GM21526 (cell line): ENCODE measurements at regions not wholly inside any gene's neighbourhood (a gene's known extent, or its start where the extent isn't known, plus 50 kb on each side); places are given as distances from the start of the nearest gene placed in this dataset.
"Not testable (repeated sequence)": the region's sequence is repeated elsewhere in the genome, so short reads cannot be mapped to it uniquely, and the experiment has no call there.

ENCODE experiments used
- ATAC-seq: cut with Tn5 transposase; IDR thresholded peaks from one replicate; pipeline ENCODE4 v1.9.1; 2021; ENCODE audit warnings: moderate library complexity; ENCODE audit not compliant: unreplicated experiment, low FRiP score

DNA sequence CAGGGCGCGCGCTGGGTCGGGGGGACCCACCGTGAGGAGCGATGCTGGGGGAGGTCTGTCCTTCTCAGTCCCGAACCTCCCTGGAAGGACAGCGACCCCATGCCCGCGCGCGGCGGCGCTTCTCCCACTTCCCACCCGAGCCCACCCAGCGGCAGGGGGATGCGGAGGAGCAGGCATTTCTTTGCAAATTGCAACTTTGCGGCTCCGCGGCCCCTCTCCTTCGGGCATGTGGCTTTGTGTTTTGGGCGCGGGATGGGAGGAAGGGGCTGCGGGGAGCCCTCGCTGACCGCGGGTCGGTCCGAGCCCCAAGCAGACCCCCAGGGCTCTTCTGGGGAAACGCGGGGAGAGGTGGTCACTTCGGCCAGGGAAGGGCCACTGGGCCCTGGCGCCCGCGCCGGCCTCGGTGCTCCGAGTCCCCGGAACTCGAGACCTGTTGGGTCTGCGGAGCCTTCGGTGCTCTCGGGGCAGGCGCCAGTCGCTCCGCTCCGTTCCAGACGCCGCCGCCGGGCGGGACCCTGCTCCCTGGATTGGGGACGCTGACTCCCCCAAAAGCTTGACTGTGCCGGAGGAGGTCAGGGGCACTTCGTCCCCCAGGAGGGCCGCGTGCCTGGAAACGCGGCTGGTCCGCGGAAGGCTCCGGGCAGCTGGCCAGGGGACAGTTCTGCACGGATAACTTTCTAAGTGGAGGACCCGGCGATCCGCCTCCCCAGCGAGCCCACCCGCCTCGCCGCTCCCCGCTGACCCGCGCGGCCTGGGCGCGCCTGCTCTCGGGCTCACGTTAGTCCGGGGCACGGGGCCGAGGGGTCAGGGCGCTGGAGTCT, 164.2 kb upstream of the DPP6 start:
- no peak for ATAC-seq

DNA sequence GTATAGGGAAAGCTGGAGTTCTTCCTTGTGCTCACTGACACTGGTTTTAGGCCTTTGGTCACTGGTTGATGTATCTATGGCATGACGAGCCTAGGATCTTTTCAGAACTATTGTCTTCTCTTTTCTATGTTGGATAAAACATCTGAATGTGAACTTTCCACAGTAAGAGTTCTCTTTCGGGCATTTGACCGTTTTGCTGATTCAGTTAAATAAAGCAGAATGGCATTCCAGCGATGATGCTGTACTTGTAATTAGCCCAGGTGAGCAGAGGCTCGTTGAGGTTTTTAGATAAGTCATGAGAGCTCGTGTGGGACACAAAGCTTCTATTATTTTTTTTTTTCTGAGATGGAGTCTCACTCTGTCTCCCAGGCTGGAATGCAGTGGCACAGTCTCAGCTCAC, 160.2 kb upstream of the DPP6 start:
- no peak for ATAC-seq

DNA sequence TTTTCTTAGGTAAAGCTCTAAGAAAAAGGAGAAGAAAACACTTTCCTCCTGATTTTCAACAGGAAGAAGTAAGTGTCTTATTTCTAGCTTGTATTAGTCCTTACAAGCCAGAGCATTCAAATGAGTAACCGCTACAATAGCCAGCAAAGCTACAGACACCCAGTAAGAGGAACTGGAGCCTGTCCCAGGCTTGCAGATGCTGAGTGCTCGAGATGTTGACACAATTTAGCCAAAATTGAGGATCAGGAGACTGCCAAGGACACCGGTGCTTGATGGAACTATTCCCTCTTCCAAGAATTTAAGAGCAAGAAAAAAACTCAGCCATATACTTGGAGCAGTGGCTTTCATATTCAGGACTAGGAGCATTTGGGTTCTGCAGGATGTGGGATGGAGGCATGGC, 149.3 kb upstream of the DPP6 start:
- no peak for ATAC-seq

DNA sequence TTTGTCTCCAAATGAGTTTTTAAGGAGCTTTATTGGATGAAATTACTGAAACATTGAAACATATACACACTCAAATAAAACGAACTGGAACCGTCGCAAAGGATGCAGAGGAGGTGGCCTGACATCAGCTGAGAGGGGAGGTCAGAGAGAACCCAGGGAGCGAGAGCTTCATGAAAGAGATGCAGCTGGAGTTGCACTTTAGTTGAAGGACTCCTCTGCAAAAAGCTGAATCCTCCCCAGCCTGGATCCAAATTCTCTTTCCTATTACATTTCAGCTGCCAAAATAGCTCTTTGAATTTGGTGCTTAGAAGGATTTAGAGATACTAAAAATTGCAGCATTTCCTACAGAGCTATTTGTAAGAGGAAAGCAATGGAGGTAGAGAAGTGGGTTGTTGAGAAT, 140.0 kb upstream of the DPP6 start:
- no peak for ATAC-seq

DNA sequence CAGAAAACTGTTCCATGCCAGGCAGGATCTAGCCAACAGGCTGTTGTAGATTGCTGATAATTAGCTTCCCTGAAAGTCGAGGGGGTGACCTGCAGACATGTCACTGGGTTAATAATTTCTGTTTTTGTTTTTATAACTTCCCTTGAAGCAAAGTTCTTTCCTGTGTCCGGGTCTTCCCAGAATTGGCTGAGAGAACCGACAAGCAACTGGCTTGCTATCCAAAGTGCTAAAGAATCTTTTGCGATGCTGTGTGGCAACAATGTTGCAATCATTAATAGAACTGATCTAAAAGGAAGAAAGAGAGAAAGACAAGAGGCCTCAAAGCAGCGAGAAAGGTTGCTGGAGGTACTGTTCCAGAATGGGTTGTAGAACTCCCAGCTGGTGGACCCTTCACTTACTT, 132.1 kb upstream of the DPP6 start:
- no peak for ATAC-seq

DNA sequence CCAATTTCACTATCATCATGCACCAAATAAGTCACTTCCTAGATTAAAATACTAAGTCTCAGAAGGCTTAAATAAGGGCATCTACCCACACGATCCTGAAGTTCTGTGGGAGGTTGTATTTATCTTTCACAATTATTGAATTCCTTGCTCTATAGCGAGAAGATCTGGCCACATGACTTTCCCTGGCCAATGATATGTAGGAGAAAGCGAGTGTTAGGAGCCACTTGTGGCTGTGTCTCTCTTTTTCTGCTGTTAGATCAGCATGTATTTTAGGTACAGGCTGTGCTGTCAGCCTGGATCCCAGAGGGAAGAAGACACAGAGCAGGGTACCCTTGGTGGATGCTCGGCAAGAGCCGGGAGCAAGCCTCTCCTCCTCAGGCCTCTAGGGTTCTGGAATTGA, 131.3 kb upstream of the DPP6 start:
- no peak for ATAC-seq

DNA sequence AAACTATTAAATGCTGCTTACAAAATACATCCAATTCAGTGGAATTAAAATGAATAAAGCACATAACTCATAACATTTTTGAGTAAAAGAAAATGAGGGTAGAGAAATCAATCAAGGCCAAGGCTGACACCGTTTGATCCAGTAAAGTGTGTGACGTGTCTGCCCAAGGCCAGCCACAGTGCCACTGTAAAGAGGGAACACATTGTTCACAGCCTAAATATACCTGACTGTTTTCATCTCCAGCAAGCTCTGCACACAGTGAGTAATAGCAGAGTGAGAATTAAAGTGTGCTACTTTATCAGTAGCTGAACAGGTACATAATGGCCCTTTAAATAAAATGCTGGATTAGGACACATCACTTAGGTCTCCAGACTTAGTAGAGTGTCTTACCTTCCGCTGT, 130.8 kb upstream of the DPP6 start:
- no peak for ATAC-seq

DNA sequence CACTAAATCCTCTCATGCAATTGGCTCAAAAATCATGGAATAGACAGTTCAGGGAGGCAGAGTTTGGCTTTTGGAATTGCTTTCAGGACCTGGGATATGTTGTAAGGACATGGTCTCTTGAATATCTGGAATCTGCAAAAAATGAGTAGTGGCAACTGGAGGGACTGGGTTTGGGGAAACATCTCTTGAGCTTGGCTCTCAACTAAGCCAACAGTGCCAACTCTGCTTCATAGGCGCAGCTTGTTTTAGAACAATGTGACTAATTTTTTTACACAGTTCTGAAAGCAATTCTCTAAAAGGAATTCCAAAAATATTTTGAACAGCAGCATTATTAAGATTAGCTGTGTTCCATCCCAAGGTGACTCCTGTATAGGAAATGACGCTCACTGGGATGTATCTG, 121.5 kb upstream of the DPP6 start:
- ATAC-seq = no peak

DNA sequence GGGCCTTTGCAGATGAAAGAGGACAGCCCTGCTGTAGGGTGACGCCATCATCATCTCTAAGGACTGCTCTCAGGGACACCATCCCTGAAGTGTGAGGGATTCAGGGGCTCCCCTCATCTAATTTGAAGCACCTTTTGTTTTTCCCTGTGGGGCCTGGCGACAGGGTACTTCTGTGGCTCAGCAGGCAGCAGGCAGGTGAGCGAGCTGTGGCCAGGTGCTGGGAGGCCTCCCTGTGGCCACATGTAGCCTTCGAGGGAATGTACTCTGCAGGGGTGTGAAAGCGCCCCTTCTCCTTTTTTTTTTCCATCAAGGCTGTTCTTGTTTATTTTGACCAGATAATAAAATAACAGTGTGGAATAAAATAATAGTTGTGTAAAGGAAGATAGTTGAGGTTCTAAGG, 118.2 kb upstream of the DPP6 start:
- no peak for ATAC-seq

DNA sequence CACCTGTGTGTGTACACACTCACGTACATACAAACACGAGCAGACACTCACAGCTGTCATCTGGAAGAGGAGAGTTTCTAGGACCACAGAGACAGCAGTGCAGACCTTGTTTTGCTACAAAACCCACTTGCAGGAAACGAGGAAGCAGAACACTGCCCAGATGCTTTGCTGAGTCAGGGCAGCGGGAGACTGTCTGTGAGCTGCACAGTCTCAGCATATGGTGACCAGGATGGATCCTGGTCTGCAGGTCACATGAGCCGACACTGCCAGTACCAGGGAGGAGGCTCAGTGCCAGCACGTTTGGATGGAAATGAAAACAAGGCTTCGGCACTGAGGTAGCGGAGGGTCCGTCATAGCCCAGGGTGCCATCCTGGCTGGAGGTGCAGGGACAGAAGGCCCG, 117.6 kb upstream of the DPP6 start:
- no peak for ATAC-seq

DNA sequence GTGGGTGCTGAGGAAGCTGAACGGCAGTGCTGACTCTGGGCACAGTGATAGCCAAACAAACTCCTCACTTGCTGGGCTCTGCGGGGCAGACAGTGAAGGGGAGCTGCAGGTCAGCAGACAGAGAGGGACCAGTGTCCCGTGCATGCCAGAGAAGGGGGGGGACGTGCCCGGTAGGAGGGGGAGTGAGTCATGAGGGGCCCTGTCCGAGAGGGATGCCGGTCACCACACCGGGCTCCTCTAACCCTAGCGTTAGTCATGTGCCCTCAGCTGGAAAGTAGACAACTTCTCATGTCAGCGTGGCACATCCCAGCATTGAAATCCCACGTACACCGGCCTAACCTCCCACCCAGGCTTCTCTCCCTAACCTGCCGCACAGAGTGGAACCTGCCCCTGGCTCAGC, 117.1 kb upstream of the DPP6 start:
- no peak for ATAC-seq

DNA sequence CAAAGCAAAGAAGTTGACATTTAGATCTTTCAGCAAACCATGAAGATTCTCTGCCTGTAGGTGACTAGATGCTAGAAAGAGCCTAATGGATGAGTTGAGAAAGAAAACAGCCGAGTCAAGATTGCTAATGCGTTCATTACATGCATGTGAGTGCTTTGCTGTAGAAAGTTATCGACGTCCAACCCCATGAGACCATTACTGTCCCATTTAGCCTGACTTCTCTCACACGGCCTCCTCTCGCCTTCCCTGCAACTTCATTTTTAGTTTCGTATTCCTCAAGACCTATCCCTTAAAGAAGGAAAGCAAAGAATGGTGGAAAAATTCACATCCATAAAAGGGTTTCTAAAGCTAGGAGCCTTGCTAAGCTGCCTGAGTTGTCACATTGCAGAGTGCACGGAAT, 113.7 kb upstream of the DPP6 start:
- ATAC-seq = no peak

DNA sequence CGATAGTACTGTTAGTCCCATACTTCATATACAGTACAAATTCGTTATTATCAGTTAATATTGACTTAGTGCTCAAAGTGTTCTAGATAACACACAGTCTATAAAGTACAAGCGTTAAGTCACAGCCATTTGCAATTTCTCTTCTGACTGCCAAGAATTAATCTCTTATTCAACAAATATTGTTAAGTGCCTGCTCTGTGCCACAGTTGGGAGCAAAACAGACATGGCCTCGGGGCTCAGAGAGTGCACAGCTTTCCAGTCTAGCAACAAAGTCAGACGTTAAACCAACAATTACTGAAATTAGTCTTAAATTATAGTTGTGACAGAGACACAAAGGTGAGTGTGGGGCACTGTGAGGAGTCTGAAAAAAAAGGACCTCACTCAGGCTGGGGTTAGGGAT, 113.0 kb upstream of the DPP6 start:
- ATAC-seq = no peak

DNA sequence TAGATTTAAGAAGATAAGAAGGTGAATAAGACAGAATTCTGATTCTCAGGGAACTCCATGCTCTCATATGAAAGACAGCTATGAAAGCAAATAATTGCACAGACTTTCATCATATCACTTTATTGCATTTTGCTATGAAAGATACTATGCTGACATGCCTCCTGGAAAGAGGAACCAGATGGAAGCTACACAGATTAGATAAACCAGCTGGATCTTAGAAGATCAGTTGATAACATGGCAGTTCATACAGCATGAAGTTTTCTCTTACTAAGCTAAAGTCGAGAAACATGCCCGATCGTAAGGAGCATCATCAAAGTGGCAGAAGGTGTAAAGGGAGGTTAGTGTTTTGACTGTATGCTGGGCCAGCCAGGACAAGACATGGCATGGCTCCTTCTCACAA, 112.5 kb upstream of the DPP6 start:
- ATAC-seq = no peak

DNA sequence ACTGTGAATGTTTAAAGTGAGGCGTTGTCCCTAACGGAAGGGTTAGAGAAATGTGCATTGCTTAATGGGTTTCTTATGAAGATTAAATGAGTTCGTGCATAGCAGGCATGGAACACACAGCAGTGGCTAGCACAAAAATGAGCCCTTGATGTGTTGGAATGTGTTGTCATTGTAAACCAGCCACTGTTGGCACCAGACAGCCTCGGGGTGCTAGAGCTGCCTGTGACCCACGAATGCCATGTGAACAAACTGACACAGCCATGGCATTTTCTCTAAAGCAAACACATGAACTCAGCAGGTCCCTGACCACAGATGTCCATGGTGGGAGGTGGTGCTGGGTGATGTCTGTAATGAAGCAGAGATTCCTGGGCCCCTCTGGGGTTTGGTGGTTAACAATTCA, 111.1 kb upstream of the DPP6 start:
- no peak for ATAC-seq

DNA sequence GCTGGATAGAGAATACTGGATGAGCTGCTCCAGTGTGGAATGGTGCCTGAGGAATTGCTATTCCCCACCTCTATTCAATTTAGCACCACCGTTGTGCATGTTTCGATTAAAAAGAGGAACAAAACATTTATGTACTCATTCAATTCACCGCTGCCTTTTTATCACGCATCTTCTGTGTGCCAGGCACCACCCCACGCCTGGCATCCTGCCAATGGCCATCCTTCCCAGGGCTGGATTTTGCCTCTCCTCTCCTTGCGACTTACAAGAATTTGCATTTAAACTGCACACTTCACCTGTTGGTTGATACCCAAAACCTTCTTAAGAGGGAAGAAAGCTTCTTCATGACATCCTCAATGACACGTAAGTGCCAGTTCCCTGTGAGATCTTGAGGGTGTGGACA, 110.2 kb upstream of the DPP6 start:
- ATAC-seq = no peak

DNA sequence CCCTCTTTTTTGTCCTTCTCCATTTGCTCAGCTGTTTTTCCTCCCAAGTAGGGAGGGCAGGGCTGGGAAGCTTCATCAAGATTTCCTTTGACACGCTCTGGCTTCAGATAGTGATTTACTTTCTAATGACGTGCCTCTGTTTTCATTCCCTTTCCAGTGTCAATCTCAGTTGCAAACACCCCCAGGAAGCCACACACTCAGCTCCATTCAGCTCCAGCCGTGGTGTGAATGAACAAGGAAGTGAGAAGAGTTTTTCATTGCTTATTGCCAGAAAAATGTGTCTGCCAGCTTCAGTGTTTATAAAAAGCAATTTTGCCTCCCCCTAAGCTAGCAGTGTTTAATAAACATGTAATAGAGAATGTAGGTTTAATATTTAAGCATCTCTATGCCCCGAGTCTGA, 108.7 kb upstream of the DPP6 start:
- no peak for ATAC-seq

DNA sequence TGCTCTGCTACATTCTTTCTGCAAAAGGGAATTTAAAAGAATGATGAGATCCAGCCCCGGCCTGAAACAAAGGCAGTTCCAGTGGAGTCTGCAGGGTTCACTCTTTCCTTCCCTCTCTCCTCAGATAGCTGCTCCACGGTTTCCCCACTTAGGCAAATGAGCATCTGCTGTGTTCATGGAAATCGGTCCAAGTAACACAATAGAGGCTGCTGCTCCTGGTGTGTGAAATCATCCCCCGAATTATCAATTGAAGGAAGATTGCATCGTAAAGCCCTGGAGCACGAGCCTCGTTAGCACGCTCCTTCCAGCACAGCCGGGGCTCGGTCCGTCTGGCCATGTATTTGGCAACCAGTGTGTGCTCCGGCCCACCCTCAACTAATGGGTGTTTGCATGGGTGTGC, 108.3 kb upstream of the DPP6 start:
- no peak for ATAC-seq

DNA sequence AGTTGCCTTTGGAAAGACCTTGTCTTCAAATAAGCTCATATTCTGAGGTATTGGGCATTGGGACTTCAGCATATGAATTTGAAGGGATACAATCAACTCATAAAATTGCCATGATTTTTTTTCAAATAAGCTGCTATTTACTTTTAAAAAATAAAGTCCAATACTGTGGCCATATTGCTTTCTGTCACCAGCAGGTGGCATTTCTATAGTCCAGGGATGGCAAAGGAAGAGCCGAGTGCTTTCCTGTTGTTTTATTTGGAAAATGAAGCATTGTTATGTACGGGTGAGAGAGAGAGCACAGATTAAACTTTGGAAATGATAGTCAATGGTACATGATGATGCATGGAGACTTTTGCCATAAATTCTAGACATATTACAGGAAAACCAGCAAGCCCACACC, 104.1 kb upstream of the DPP6 start:
- no peak for ATAC-seq

DNA sequence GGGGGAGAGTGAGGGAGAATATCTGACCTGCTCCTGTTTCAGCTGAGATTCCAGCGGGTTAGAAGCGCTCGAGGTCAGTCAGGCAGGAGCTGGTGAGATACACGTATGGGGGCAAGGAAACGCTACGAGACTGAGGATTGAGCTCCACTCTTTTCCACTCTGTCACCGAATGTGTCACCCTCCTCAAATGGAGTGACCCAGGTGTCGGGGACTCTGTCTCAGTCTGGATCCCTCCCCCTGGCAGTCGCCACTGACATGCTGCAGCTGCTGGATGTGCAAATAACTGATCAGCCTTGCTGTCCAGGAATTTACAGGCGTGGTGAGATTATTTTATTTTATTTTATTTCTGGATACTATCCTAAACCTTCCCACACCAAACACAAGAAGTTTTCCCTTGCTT, 100.9 kb upstream of the DPP6 start:
- ATAC-seq = no peak

DNA sequence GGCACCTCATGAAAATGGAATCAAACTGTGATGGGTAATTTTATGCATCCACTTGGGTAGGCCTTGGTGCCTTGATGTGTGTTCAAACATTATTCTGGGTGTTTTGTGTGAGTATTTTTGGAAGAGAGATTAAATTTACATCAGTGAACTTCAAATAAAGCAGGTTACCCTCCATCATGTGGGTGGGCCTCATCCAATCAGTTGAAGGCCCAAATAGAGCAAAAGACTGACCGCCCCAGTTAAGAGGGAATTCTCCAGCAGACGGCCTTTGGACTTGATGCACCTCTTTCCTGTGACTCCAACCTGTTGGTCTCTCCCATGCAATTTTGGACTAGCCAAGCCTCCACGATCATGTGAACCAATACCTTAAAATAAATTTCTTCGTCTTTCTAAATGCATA, 97.7 kb upstream of the DPP6 start:
- no peak for ATAC-seq

DNA sequence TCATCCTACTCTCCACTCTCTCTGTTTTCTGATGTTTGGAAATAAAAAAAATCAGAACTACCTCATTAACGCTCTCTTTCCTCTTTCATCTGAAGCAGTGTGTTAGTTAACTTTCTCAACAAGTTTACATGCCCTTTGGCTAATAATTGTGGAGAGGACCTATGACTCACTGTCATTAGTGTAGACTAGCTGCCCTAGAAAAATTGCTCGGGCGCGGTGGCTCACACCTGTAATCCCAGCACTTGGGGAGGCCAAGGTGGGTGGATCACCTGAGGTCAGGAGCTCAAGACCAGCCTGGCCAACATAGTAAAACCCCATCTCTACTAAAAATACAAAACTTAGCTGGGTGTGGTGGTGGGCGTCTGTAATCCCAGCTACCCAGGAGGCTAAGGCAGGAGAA, 94.5 kb upstream of the DPP6 start:
- not testable (repeated sequence) for ATAC-seq

DNA sequence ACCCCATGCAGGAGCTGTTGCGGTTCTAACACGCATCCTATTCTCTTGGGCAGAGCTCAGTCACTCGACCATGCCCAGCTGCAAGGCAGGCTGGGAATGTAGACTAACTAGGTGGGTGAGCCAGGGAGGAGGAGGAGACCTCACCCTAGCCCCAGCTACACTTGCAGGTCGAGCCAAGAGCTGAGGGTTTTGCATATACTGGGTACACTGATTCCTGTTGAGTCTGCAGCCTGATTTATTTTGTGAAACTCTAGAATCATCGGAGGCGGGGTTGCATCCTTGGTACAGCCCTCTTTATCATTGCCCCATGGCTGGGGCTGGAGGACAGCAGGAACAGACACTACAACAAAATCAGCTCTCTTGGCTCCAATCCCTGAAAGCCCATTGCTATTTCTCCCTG, 93.8 kb upstream of the DPP6 start:
- not testable (repeated sequence) for ATAC-seq
